ENCODE measurements at regions not wholly inside any gene's neighbourhood (a gene's known extent, or its start where the extent isn't known, plus 50 kb on each side); places are given as distances from the start of the nearest gene placed in this dataset.

GRCh38 chr10:3261921-3262320 lies 89.3 kb upstream of the PITRM1 start:
- Histone ChIP-seq H3K27ac (no peak overlapping the region), H3K4me3 (no peak overlapping the region), H3K27me3 (no peaks in the 10 kb centered on the region), H3K36me3 (no peaks in the 10 kb centered on the region), H3K4me1 (no peaks in the 10 kb centered on the region), H3K9me3 (no peaks in the 10 kb centered on the region)
- in situ Hi-C loops (cut with MboI; ENCODE audit: low sequenced_read_pairs in 4 of 4) (no loop called here), intact Hi-C loops (cut with DNase I; ENCODE audit: low total_unique reads) (no loop called here)
- TF ChIP-seq CTCF (IDR thresholded peaks at IDR 0.05 in 4 of 5, conservative IDR thresholded peaks at IDR 0.05 in 1 of 5) (no peak), POLR2A (IDR thresholded peaks at IDR 0.05) (no peak)
- ATAC-seq (no peak), DNase-seq (no peak)

- Histone ChIP-seq H3K36me3 (no peaks in the 10 kb centered on the region), H3K27me3 (no peaks in the 10 kb centered on the region), H3K4me3 (no peak overlapping the region), H3K4me1 (no peaks in the 10 kb centered on the region), H3K27ac (no peak overlapping the region), H3K9me3 (no peaks in the 10 kb centered on the region)
- DNase-seq: no peak
- in situ Hi-C loops (cut with MboI; ENCODE audit: low sequenced_read_pairs in 4 of 4) (no loop called here), intact Hi-C loops (cut with DNase I; ENCODE audit: low total_unique reads) (no loop called here)
- TF ChIP-seq CTCF (IDR thresholded peaks at IDR 0.05 in 4 of 5, conservative IDR thresholded peaks at IDR 0.05 in 1 of 5) (no peak), POLR2A (IDR thresholded peaks at IDR 0.05) (no peak)
- ATAC-seq: no peak
Measured at GRCh38 chr10:3260066-3260834, 87.7 kb upstream of the PITRM1 start.

DNA sequence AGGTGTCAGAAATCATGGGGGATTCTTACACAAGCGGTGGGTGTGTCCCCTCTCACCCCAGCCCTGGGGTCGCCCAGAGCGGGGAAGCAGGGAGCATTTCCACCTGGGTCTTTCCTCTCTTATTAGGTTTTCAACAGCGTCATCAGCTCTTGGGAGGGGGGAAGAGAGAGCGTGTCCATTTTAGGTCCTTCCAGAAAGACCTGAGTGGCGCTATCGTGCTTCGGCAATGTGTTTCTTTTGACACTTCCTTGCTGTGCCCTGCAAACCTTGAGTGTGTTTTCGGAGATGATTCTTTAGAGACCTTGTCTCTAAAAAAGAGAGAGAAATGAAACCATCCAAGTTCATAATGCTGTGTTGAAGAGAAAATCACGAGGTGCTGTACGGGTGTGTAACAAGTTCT lies 86.9 kb upstream of the PITRM1 start:
- no peak for ATAC-seq
- TF ChIP-seq CTCF (IDR thresholded peaks at IDR 0.05 in 4 of 5, conservative IDR thresholded peaks at IDR 0.05 in 1 of 5) (no peak), POLR2A (IDR thresholded peaks at IDR 0.05) (no peak)
- H3K36me3 ChIP-seq: no peaks in the 10 kb centered on the region
- no peaks in the 10 kb centered on the region for H3K9me3 ChIP-seq
- H3K27ac ChIP-seq: no peak overlapping the region
- H3K4me1 ChIP-seq: no peaks in the 10 kb centered on the region
- DNase-seq: no peak
- intact Hi-C loops (cut with DNase I; ENCODE audit: low total_unique reads): no loop called here
- no peak overlapping the region for H3K4me3 ChIP-seq
- H3K27me3 ChIP-seq: no peaks in the 10 kb centered on the region
- in situ Hi-C loops (cut with MboI; ENCODE audit: low sequenced_read_pairs in 4 of 4): no loop called here

- no peaks in the 10 kb centered on the region for H3K4me1 ChIP-seq
- intact Hi-C loops (cut with DNase I; ENCODE audit: low total_unique reads) (no loop called here), in situ Hi-C loops (cut with MboI; ENCODE audit: low sequenced_read_pairs in 4 of 4) (no loop called here)
- no peaks in the 10 kb centered on the region for H3K27me3 ChIP-seq
- no peak overlapping the region for H3K27ac ChIP-seq
- DNase-seq: no peak
- H3K9me3 ChIP-seq: no peaks in the 10 kb centered on the region
- ATAC-seq: no peak
- no peak for TF ChIP-seq POLR2A (IDR thresholded peaks at IDR 0.05)
- TF ChIP-seq CTCF (IDR thresholded peaks at IDR 0.05 in 4 of 5, conservative IDR thresholded peaks at IDR 0.05 in 1 of 5): no peak
- H3K4me3 ChIP-seq: no peak overlapping the region
- no peaks in the 10 kb centered on the region for H3K36me3 ChIP-seq
Measured at GRCh38 chr10:3258394-3258793, 85.8 kb upstream of the PITRM1 start.

- no peak overlapping the region for H3K4me3 ChIP-seq
- H3K27ac ChIP-seq: no peak overlapping the region
- no peaks in the 10 kb centered on the region for H3K4me1 ChIP-seq
- no peaks in the 10 kb centered on the region for H3K9me3 ChIP-seq
- no peaks in the 10 kb centered on the region for H3K36me3 ChIP-seq
- no peak for TF ChIP-seq POLR2A (IDR thresholded peaks at IDR 0.05)
- no peak for TF ChIP-seq CTCF (IDR thresholded peaks at IDR 0.05 in 4 of 5, conservative IDR thresholded peaks at IDR 0.05 in 1 of 5)
- in situ Hi-C loops (cut with MboI; ENCODE audit: low sequenced_read_pairs in 4 of 4): no loop called here
- no peaks in the 10 kb centered on the region for H3K27me3 ChIP-seq
- ATAC-seq (no peak), DNase-seq (no peak)
- intact Hi-C loops (cut with DNase I; ENCODE audit: low total_unique reads): no loop called here
Measured at GRCh38 chr10:3255616-3256015, 83.0 kb upstream of the PITRM1 start.

Measured in gastrocnemius medialis (tissue), 4 donors.